ENCODE measurements at regions not wholly inside any gene's neighbourhood (a gene's known extent, or its start where the extent isn't known, plus 50 kb on each side); places are given as distances from the start of the nearest gene placed in this dataset.

DNA sequence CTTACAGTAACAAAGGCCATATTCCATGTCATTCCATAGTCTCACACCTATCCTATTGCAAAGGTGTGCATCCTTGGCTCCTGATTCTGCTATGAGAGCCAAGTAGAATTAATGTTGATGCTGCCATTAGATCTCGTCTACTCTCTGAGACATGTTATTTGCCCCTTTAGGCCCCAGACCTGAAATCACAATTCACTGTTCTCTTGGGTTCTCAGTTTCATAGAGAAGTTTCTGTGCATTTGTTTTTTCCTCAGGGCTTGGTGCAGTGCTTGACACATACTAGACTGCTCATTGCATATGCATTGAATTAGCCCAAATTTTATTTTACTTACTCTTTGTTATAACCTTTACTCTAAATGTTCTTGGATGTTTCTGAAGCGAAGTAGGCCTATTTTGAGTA is 265.7 kb downstream of the JRKL start:
- ATAC-seq, result no peak
- ChIA-PET RAD21 (ENCODE audit: unreplicated experiment) (no interaction called here), SMC1A (ENCODE audit: uncharacterized antibody, unreplicated experiment) (no interaction called here), POLR2A (no interaction called here), CTCF (no interaction called here)
- Histone ChIP-seq H3K4me2 (ENCODE audit: control insufficient read depth, insufficient read depth) (no peak overlapping the region), H2AFZ (ENCODE audit: control insufficient read depth, low read depth, low read length) (no peak overlapping the region), H3K4me1 (ENCODE audit: control insufficient read depth, insufficient read depth, low read length) (no peaks in the 10 kb centered on the region), H3K4me3 (no peak overlapping the region), H3K9me3 (replicated peaks; ENCODE audit: control insufficient read depth, insufficient read depth, low read length) (no peaks in the 10 kb centered on the region), H3K9ac (ENCODE audit: control insufficient read depth, insufficient read depth, low read length) (no peak overlapping the region), H3K27me3 (replicated peaks in 1 of 2; ENCODE audit: control insufficient read depth in 2 of 2, insufficient read depth in 2 of 2, low read length in 1 of 2) (no peaks in the 10 kb centered on the region), H3K36me3 (ENCODE audit: control insufficient read depth in 2 of 2, insufficient read depth in 2 of 2, low read length in 1 of 2) (no peaks in the 10 kb centered on the region), H4K20me1 (ENCODE audit: control insufficient read depth, insufficient read depth) (no peaks in the 10 kb centered on the region), H3K79me2 (ENCODE audit: control insufficient read depth, insufficient read depth, low read length) (no peaks in the 10 kb centered on the region), H3K27ac (ENCODE audit: control insufficient read depth, insufficient read depth) (no peak overlapping the region)
- TF ChIP-seq LARP7 (IDR thresholded peaks at IDR 0.05) (no peak), CHD1 (IDR thresholded peaks at IDR 0.05; ENCODE audit: low read depth, low read length) (no peak), KAT2A (conservative IDR thresholded peaks at IDR 0.05; ENCODE audit: control insufficient read depth, low read depth, low read length) (no peak)
- TF ChIP-seq, protein P1, sequence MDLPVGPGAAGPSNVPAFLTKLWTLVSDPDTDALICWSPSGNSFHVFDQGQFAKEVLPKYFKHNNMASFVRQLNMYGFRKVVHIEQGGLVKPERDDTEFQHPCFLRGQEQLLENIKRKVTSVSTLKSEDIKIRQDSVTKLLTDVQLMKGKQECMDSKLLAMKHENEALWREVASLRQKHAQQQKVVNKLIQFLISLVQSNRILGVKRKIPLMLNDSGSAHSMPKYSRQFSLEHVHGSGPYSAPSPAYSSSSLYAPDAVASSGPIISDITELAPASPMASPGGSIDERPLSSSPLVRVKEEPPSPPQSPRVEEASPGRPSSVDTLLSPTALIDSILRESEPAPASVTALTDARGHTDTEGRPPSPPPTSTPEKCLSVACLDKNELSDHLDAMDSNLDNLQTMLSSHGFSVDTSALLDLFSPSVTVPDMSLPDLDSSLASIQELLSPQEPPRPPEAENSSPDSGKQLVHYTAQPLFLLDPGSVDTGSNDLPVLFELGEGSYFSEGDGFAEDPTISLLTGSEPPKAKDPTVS (IDR thresholded peaks at IDR 0.05; ENCODE audit: low read depth, low read length), result no peak
- in situ Hi-C loops (cut with MboI) (no loop called here), intact Hi-C loops (cut with micrococcal nuclease; ENCODE audit: unreplicated experiment) (no loop called here)
- FAIRE-seq, result no peak
- 0% methylated on average over 2 of the region's 2 CpGs for WGBS (ENCODE audit: insufficient coverage, insufficient replicate concordance, low lambda C conversion rate, missing lambda C conversion rate)
- no peak for DNase-seq (ENCODE audit: low read depth, low spot score)
- BruUV-seq (replicated peaks), result no TSS peak

DNA sequence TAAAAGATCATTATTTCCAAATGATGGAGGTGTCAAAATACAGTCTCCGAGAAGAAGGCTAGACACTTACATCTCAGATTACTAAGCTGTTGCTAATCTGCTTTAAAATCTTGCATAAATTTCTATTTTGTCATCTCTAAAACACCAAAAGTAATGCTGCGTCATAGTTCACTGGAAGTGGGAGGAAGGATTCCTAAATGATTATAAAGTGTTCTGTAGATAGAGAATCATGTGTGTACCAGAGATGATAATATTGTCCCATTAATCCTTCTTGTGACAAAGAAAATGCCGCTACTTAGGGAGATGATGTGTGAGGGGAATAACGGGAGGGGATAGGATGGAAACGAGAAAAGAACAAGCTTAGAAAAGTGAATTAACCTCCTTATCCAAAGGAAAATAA is 268.6 kb downstream of the JRKL start:
- WGBS (ENCODE audit: insufficient coverage, insufficient replicate concordance, low lambda C conversion rate, missing lambda C conversion rate), result 20% methylated on average over 5 of the region's 5 CpGs
- ChIA-PET POLR2A (no interaction called here), SMC1A (ENCODE audit: uncharacterized antibody, unreplicated experiment) (no interaction called here), RAD21 (ENCODE audit: unreplicated experiment) (no interaction called here), CTCF (no interaction called here)
- no peak for DNase-seq (ENCODE audit: low read depth, low spot score)
- FAIRE-seq, result no peak
- no peaks in the 10 kb centered on the region for H4K20me1 ChIP-seq (ENCODE audit: control insufficient read depth, insufficient read depth)
- no peak for ATAC-seq
- no peaks in the 10 kb centered on the region for H3K36me3 ChIP-seq (ENCODE audit: control insufficient read depth in 2 of 2, insufficient read depth in 2 of 2, low read length in 1 of 2)
- H3K9ac ChIP-seq (ENCODE audit: control insufficient read depth, insufficient read depth, low read length), result no peak overlapping the region
- H3K27ac ChIP-seq (ENCODE audit: control insufficient read depth, insufficient read depth), result no peak overlapping the region
- no peaks in the 10 kb centered on the region for H3K4me1 ChIP-seq (ENCODE audit: control insufficient read depth, insufficient read depth, low read length)
- intact Hi-C loops (cut with micrococcal nuclease; ENCODE audit: unreplicated experiment) (no loop called here), in situ Hi-C loops (cut with MboI) (no loop called here)
- H3K4me3 ChIP-seq, result no peak overlapping the region
- no peak overlapping the region for H3K4me2 ChIP-seq (ENCODE audit: control insufficient read depth, insufficient read depth)
- BruUV-seq (replicated peaks), result no TSS peak
- no peaks in the 10 kb centered on the region for H3K79me2 ChIP-seq (ENCODE audit: control insufficient read depth, insufficient read depth, low read length)
- H3K9me3 ChIP-seq (replicated peaks; ENCODE audit: control insufficient read depth, insufficient read depth, low read length), result no peaks in the 10 kb centered on the region
- H2AFZ ChIP-seq (ENCODE audit: control insufficient read depth, low read depth, low read length), result no peak overlapping the region
- H3K27me3 ChIP-seq (replicated peaks in 1 of 2; ENCODE audit: control insufficient read depth in 2 of 2, insufficient read depth in 2 of 2, low read length in 1 of 2), result no peaks in the 10 kb centered on the region
- TF ChIP-seq ZNF217 (IDR thresholded peaks at IDR 0.05) (no peak), POLR2A (IDR thresholded peaks at IDR 0.05; ENCODE audit: low read depth, low read length) (no peak), NFYB (IDR thresholded peaks at IDR 0.05; ENCODE audit: insufficient read depth, low read depth, low read length) (no peak), HDGF (IDR thresholded peaks at IDR 0.05) (no peak), PML (IDR thresholded peaks at IDR 0.05; ENCODE audit: low read length) (no peak), FOS (IDR thresholded peaks at IDR 0.05; ENCODE audit: borderline replicate concordance, extremely low read depth, insufficient read length) (no peak)
- TF ChIP-seq, protein P2, sequence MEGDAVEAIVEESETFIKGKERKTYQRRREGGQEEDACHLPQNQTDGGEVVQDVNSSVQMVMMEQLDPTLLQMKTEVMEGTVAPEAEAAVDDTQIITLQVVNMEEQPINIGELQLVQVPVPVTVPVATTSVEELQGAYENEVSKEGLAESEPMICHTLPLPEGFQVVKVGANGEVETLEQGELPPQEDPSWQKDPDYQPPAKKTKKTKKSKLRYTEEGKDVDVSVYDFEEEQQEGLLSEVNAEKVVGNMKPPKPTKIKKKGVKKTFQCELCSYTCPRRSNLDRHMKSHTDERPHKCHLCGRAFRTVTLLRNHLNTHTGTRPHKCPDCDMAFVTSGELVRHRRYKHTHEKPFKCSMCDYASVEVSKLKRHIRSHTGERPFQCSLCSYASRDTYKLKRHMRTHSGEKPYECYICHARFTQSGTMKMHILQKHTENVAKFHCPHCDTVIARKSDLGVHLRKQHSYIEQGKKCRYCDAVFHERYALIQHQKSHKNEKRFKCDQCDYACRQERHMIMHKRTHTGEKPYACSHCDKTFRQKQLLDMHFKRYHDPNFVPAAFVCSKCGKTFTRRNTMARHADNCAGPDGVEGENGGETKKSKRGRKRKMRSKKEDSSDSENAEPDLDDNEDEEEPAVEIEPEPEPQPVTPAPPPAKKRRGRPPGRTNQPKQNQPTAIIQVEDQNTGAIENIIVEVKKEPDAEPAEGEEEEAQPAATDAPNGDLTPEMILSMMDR (IDR thresholded peaks at IDR 0.05 in 2 of 3, conservative IDR thresholded peaks at IDR 0.05 in 1 of 3; ENCODE audit: control insufficient read depth in 2 of 3, extremely low read depth in 1 of 3, insufficient read depth in 1 of 3, low read depth in 3 of 3, low read length in 3 of 3), result no peak
- TF ChIP-seq, protein P3, sequence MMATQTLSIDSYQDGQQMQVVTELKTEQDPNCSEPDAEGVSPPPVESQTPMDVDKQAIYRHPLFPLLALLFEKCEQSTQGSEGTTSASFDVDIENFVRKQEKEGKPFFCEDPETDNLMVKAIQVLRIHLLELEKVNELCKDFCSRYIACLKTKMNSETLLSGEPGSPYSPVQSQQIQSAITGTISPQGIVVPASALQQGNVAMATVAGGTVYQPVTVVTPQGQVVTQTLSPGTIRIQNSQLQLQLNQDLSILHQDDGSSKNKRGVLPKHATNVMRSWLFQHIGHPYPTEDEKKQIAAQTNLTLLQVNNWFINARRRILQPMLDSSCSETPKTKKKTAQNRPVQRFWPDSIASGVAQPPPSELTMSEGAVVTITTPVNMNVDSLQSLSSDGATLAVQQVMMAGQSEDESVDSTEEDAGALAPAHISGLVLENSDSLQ (IDR thresholded peaks at IDR 0.05), result no peak
- TF ChIP-seq, protein P4, sequence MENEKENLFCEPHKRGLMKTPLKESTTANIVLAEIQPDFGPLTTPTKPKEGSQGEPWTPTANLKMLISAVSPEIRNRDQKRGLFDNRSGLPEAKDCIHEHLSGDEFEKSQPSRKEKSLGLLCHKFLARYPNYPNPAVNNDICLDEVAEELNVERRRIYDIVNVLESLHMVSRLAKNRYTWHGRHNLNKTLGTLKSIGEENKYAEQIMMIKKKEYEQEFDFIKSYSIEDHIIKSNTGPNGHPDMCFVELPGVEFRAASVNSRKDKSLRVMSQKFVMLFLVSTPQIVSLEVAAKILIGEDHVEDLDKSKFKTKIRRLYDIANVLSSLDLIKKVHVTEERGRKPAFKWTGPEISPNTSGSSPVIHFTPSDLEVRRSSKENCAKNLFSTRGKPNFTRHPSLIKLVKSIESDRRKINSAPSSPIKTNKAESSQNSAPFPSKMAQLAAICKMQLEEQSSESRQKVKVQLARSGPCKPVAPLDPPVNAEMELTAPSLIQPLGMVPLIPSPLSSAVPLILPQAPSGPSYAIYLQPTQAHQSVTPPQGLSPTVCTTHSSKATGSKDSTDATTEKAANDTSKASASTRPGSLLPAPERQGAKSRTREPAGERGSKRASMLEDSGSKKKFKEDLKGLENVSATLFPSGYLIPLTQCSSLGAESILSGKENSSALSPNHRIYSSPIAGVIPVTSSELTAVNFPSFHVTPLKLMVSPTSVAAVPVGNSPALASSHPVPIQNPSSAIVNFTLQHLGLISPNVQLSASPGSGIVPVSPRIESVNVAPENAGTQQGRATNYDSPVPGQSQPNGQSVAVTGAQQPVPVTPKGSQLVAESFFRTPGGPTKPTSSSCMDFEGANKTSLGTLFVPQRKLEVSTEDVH (IDR thresholded peaks at IDR 0.05; ENCODE audit: low read depth, partially characterized antibody), result no peak

Data from GM12878 (cell line).